A549 (cell line): ENCODE measurements at regions not wholly inside any gene's neighbourhood (a gene's known extent, or its start where the extent isn't known, plus 50 kb on each side); places are given as distances from the start of the nearest gene placed in this dataset.
"Not testable (repeated sequence)": the region's sequence is repeated elsewhere in the genome, so short reads cannot be mapped to it uniquely, and the experiment has no call there.

Experiments used
- ATAC-seq, 2 experiments: fragments of 200-7000 bp in 1 of 2; fragments of >200 bp in 1 of 2; cut with Nextera tagmentation in 1 of 2; cut with Tn5 transposase in 1 of 2; 3 replicates each; pipeline versions ENCODE4 v1.8.0 to v1.9.1; 2018 to 2020; ENCODE audit warnings: mild to moderate bottlenecking in 1 of 2, moderate library complexity in 1 of 2
- CTCF ChIA-PET: fragments of 300-600 bp; sonication (Branson Sonifier 250); formaldehyde crosslinking; extraction: SDS; loops from one replicate; lab custom pipeline; 2021; ENCODE audit warnings: antibody characterized with exemption, inconsistent platforms; lab: Yijun Ruan, JAX
- POLR2A ChIA-PET: fragments of 350-600 bp; formaldehyde crosslinking; extraction: SDS; loops from one replicate; lab custom pipeline; 2021; ENCODE audit warnings: antibody characterized with exemption, inconsistent platforms; lab: Yijun Ruan, JAX
- DNase-seq, 2 experiments: peaks; one replicate each; pipeline versions ENCODE4 v3.0.0 to v3.0.0-alpha.2; 2011 to 2016; ENCODE audit warnings: low read depth in 1 of 2, low spot score in 1 of 2
- FAIRE-seq: peaks from 2 replicates; lab custom pipeline; 2011; peaks lifted over from hg19 to GRCh38; lab: Jason Lieb, UNC
- H3K27ac ChIP-seq, 2 experiments: fragments of >200 bp; sonication (Bioruptor Twin); formaldehyde crosslinking; 3 replicates each; pipeline ENCODE4 v1.5.1; 2016 to 2017
- H3K4me1 ChIP-seq: fragments of >200 bp; sonication (Bioruptor Twin); formaldehyde crosslinking; 3 replicates; pipeline ENCODE4 v1.6.1; 2016
- H3K4me2 ChIP-seq: fragments of >200 bp; sonication (Bioruptor Twin); formaldehyde crosslinking; 3 replicates; pipeline ENCODE4 v1.6.1; 2016
- H3K4me3 ChIP-seq: fragments of >200 bp; sonication (Bioruptor Twin); formaldehyde crosslinking; 3 replicates; pipeline ENCODE4 v1.5.1; 2016
- H3K9me3 ChIP-seq: fragments of >200 bp; sonication (Bioruptor Twin); formaldehyde crosslinking; 3 replicates; pipeline ENCODE4 v1.6.1; 2016
- CBX2 ChIP-seq: fragments of 200-600 bp; sonication (generic); IDR thresholded peaks from 2 replicates; pipeline ENCODE4 v1.6.1; 2016; ENCODE audit warnings: low read depth, mild to moderate bottlenecking, borderline replicate concordance
- CBX8 ChIP-seq: fragments of 200-600 bp; sonication (generic); IDR thresholded peaks from 2 replicates; pipeline ENCODE4 v1.6.1; 2016
- ELK1 ChIP-seq: fragments of 150-350 bp; IDR thresholded peaks from 2 replicates; pipeline ENCODE4 v1.6.1; 2014; ENCODE audit warnings: low read depth, mild to moderate bottlenecking, low read length
- ESRRA ChIP-seq: fragments of 150-350 bp; IDR thresholded peaks from 2 replicates; pipeline ENCODE4 v1.6.1; 2014; ENCODE audit warnings: mild to moderate bottlenecking, low read length, borderline replicate concordance
- HDAC2 ChIP-seq: fragments of 200-600 bp; sonication (generic); IDR thresholded peaks from 2 replicates; pipeline ENCODE4 v1.6.1; 2016
- HES2 ChIP-seq: fragments of >200 bp; sonication (Bioruptor Twin); formaldehyde crosslinking; IDR thresholded peaks from 2 replicates; pipeline ENCODE4 v1.6.1; 2016
- HOXA7 ChIP-seq: fragments of 250-450 bp; sonication (Bioruptor Pico); IDR thresholded peaks from 2 replicates; pipeline ENCODE4 v1.5.0; 2020; ENCODE audit warnings: mild to moderate bottlenecking, moderate library complexity
- HOXB5 ChIP-seq: fragments of 250-450 bp; sonication (Bioruptor Pico); IDR thresholded peaks from 2 replicates; pipeline ENCODE4 v1.5.0; 2020; ENCODE audit warnings: mild to moderate bottlenecking, moderate library complexity
- JUN ChIP-seq, 2 experiments: fragments of >200 bp; sonication (Bioruptor Twin); formaldehyde crosslinking; IDR thresholded peaks; 2 replicates in 1 of 2; 3 replicates in 1 of 2; pipeline ENCODE4 v1.6.1; 2016 to 2017
- KDM1A ChIP-seq: fragments of 200-600 bp; sonication (generic); IDR thresholded peaks from 2 replicates; pipeline ENCODE4 v1.6.1; 2016; ENCODE audit warnings: low read depth, mild to moderate bottlenecking
- KDM5A ChIP-seq: fragments of 200-600 bp; sonication (generic); IDR thresholded peaks from 2 replicates; pipeline ENCODE4 v1.6.1; 2016; ENCODE audit warnings: antibody characterized with exemption, mild to moderate bottlenecking
- MAFK ChIP-seq: fragments of 450-650 bp; IDR thresholded peaks from 2 replicates; pipeline ENCODE4 v1.6.1; 2014; ENCODE audit not compliant: partially characterized antibody
- MAX ChIP-seq: IDR thresholded peaks from 2 replicates; pipeline ENCODE4 v1.6.1; 2012
- MYC ChIP-seq: IDR thresholded peaks from 2 replicates; pipeline ENCODE4 v1.6.1; 2012; ENCODE audit warnings: mild to moderate bottlenecking, inconsistent platforms, low read length, improper control_type of control experiment, borderline replicate concordance
- NR3C1 ChIP-seq: fragments of >200 bp; sonication (Bioruptor Twin); formaldehyde crosslinking; IDR thresholded peaks from 3 replicates; pipeline ENCODE4 v1.6.1; 2017
- POLR2AphosphoS2 ChIP-seq: conservative IDR thresholded peaks from 2 replicates; pipeline ENCODE4 v1.6.1; 2012; ENCODE audit warnings: low read length, improper control_type of control experiment, inconsistent platforms
- RARB ChIP-seq: fragments of 250-450 bp; sonication (Bioruptor Pico); IDR thresholded peaks from 2 replicates; pipeline ENCODE4 v1.8.0; 2021; ENCODE audit warnings: mild to moderate bottlenecking, moderate library complexity
- RCOR1 ChIP-seq: fragments of 150-350 bp; IDR thresholded peaks from 2 replicates; pipeline ENCODE4 v1.6.1; 2014; ENCODE audit warnings: antibody characterized with exemption, low read length, low read depth
- RNF2 ChIP-seq: fragments of 200-600 bp; sonication (generic); IDR thresholded peaks from 2 replicates; pipeline ENCODE4 v1.6.1; 2016; ENCODE audit warnings: low read depth, mild to moderate bottlenecking, antibody characterized with exemption, moderate library complexity, borderline replicate concordance
- TFCP2L1 ChIP-seq: fragments of 250-450 bp; sonication (Bioruptor Pico); IDR thresholded peaks from 2 replicates; pipeline ENCODE4 v1.5.0; 2021; ENCODE audit warnings: mild to moderate bottlenecking
- TP53 ChIP-seq: fragments of 250-450 bp; sonication (Bioruptor Pico); IDR thresholded peaks from 2 replicates; pipeline ENCODE4 v1.5.0; 2021; ENCODE audit warnings: mild to moderate bottlenecking, moderate library complexity
- ZC3H11A ChIP-seq: fragments of 450-650 bp; IDR thresholded peaks from 2 replicates; pipeline ENCODE4 v1.6.1; 2014; ENCODE audit warnings: antibody characterized with exemption, mild to moderate bottlenecking
- WGBS: methylation state at CpG from one replicate; pipeline ENCODE4 v1.1.6; 2017; ENCODE audit errors: missing lambda C conversion rate; 5-methylcytosine and 5-hydroxymethylcytosine counted together

GRCh38 chr7:86989407-86989806 lies 70.0 kb downstream of the ELAPOR2 start:
- FAIRE-seq, result no peak
- CTCF ChIA-PET, result no interaction called here
- POLR2A ChIA-PET, result no interaction called here

GRCh38 chr7:86987834-86988233 lies 71.6 kb downstream of the ELAPOR2 start:
- CTCF ChIA-PET, H3K4me1 ChIP-seq, H3K4me2 ChIP-seq, FAIRE-seq, H3K27ac ChIP-seq, POLR2A ChIA-PET, DNase-seq, H3K4me3 ChIP-seq, ATAC-seq, H3K9me3 ChIP-seq: not testable (repeated sequence)
- 39% methylated on average over 4 of the region's 4 CpGs for WGBS

More at GRCh38 chr7:86989407-86989806, 70.0 kb downstream of the ELAPOR2 start:
- Histone ChIP-seq H3K27ac (no peak overlapping the region), H3K9me3 (no peaks in the 10 kb centered on the region), H3K4me2 (no peak overlapping the region), H3K4me1 (no peaks in the 10 kb centered on the region), H3K4me3 (no peak overlapping the region)
- no peak for ATAC-seq
- 28% methylated on average over 8 of the region's 8 CpGs for WGBS
- TF ChIP-seq MAX (no peak), RNF2 (no peak), HDAC2 (no peak), HOXA7 (CRISPR knock-in tag) (no peak), KDM1A (no peak), MYC (no peak), ESRRA (no peak), MAFK (no peak), ZC3H11A (no peak), JUN (IDR thresholded peaks at IDR 0.05) (no peak), CBX8 (no peak), HOXB5 (no peak)
- no peak for DNase-seq

GRCh38 chr7:86987358-86987757 lies 72.1 kb downstream of the ELAPOR2 start:
- POLR2A ChIA-PET, DNase-seq, CTCF ChIA-PET, H3K27ac ChIP-seq, H3K4me1 ChIP-seq, ATAC-seq, H3K9me3 ChIP-seq, H3K4me2 ChIP-seq, H3K4me3 ChIP-seq, FAIRE-seq: not testable (repeated sequence)
- WGBS, result 10% methylated on average over 3 of the region's 3 CpGs

GRCh38 chr7:86985342-86985741 lies 74.1 kb downstream of the ELAPOR2 start:
- ATAC-seq, CTCF ChIA-PET, H3K27ac ChIP-seq, DNase-seq, FAIRE-seq, POLR2A ChIA-PET, H3K4me1 ChIP-seq, H3K4me2 ChIP-seq, H3K9me3 ChIP-seq, H3K4me3 ChIP-seq: not testable (repeated sequence)
- 25% methylated on average over 3 of the region's 3 CpGs for WGBS

GRCh38 chr7:86983654-86984053 lies 75.8 kb downstream of the ELAPOR2 start:
- 0% methylated on average over 1 of the region's 1 CpG for WGBS
- FAIRE-seq, H3K4me2 ChIP-seq, DNase-seq, POLR2A ChIA-PET, H3K4me1 ChIP-seq, ATAC-seq, H3K27ac ChIP-seq, H3K9me3 ChIP-seq, H3K4me3 ChIP-seq, CTCF ChIA-PET: not testable (repeated sequence)

GRCh38 chr7:86981937-86982336 lies 77.5 kb downstream of the ELAPOR2 start:
- 3% methylated on average over 5 of the region's 9 CpGs for WGBS
- H3K9me3 ChIP-seq, H3K4me2 ChIP-seq, H3K4me3 ChIP-seq, H3K27ac ChIP-seq, H3K4me1 ChIP-seq, DNase-seq, CTCF ChIA-PET, ATAC-seq, POLR2A ChIA-PET, FAIRE-seq: not testable (repeated sequence)

GRCh38 chr7:86981127-86981526 lies 78.3 kb downstream of the ELAPOR2 start:
- CTCF ChIA-PET, result no interaction called here
- H3K9me3 ChIP-seq, result no peaks in the 10 kb centered on the region
- no peak overlapping the region for H3K4me3 ChIP-seq
- POLR2A ChIA-PET, result no interaction called here
- ATAC-seq (no peak), FAIRE-seq (no peak), DNase-seq (no peak)
- no peak overlapping the region for H3K4me2 ChIP-seq
- 13% methylated on average over 2 of the region's 2 CpGs for WGBS
- H3K27ac ChIP-seq, result no peak overlapping the region
- H3K4me1 ChIP-seq, result no peaks in the 10 kb centered on the region
- TF ChIP-seq HOXA7 (CRISPR knock-in tag), result no peak
- no peak for TF ChIP-seq NR3C1
- TF ChIP-seq MAX, result no peak
- TF ChIP-seq ESRRA, result no peak
- no peak for TF ChIP-seq HDAC2
- TF ChIP-seq CBX2, result no peak
- TF ChIP-seq HES2, result no peak
- TF ChIP-seq TP53 (CRISPR knock-in tag), result no peak
- TF ChIP-seq POLR2AphosphoS2, result no peak
- no peak for TF ChIP-seq RARB (CRISPR knock-in tag)
- TF ChIP-seq KDM5A, result no peak
- no peak for TF ChIP-seq RCOR1
- TF ChIP-seq ELK1, result no peak
- TF ChIP-seq TFCP2L1 (CRISPR knock-in tag), result no peak
